Daoy (cell line): ENCODE measurements at regions not wholly inside any gene's neighbourhood (a gene's known extent, or its start where the extent isn't known, plus 50 kb on each side); places are given as distances from the start of the nearest gene placed in this dataset.

Experiments
- DNase-seq: peaks from one replicate; pipeline ENCODE4 v3.0.0-alpha.2; 2015; ENCODE audit warnings: low read depth

GRCh38 chr4:27836523-27836922 is 975.9 kb downstream of the STIM2 start:
- DNase-seq: no peak

DNA sequence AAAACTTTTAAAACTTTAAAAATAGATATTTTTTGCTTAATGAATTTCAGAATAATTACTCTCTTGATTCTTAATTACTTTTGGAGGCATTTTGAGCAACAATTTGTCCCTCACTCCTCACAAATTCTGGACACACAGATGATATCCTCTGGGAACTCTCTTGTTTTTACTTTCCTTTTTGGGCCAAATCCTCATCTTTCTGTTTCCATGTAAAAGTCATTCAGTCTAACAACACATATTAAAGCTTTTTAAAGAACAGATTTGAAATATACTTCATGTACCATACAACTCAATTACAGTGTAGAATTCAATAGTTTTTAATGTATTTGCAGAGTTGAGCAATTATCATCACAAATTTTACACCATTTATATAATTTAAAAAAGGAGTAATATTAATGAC is 983.1 kb downstream of the STIM2 start:
- no peak for DNase-seq

DNA sequence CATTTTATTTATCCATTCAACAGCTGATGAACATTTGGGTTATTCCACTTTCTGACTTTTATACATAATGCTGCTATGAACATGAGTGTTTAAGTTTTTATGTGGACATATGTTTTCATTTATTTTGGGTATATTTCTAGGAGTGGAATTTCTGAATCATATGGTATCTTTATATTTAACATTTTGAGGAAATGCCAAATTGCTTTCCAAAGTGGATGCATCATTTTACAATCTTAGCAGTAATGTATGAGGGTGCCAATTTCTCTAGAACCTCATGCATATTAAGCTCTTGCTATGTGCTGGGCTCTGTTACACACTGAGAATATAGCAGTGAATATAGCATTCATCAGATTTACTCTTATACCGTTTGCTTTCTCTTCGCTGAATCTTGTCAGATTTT is 983.7 kb downstream of the STIM2 start:
- no peak for DNase-seq

GRCh38 chr4:27846951-27847350 is 986.3 kb downstream of the STIM2 start:
- no peak for DNase-seq

GRCh38 chr4:27861381-27861787 is 1000.7 kb downstream of the STIM2 start:
- no peak for DNase-seq

GRCh38 chr4:27861802-27862201 is 1001.2 kb downstream of the STIM2 start:
- DNase-seq: no peak

DNA sequence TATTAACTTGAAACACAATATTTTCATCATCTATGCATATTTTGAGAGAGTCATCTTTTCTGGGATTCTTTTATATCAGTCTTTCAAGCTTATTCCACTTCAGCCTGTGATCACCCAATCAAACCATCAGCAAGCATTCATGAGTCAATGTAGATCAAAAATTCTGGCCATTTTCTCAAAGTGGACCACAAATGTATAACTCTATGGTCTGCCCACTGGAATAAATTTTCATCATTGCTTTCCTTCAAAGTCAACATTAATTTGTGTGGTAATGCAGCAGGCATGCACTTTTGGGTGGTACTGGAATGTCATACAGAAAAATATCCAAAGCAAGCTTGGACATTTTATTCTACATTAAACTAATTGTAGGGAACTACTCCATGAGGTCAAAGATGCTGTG is 1013.0 kb downstream of the STIM2 start:
- no peak for DNase-seq

GRCh38 chr4:27881705-27882104 is 1021.1 kb downstream of the STIM2 start:
- no peak for DNase-seq

- DNase-seq: no peak
Measured at GRCh38 chr4:27886120-27886519, 1025.5 kb downstream of the STIM2 start.

DNA sequence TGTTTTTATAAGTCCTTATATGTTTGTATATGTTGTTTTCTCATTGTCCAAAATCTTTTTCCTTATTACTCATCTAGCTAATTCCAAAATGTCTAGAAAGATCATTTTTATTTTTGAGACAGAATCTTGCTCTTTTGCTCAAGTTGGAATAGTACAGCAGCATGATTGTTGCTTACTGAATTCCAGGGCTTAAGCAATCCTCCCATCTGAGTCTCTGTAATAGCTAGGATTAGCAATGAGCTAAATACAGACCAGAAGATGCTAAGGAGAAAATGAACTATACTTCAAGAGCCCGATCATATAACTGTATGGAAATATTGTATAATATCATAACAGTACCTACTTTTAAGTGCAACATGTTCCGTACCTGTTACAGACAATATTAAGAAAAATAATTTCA is 1027.0 kb downstream of the STIM2 start:
- no peak for DNase-seq

DNA sequence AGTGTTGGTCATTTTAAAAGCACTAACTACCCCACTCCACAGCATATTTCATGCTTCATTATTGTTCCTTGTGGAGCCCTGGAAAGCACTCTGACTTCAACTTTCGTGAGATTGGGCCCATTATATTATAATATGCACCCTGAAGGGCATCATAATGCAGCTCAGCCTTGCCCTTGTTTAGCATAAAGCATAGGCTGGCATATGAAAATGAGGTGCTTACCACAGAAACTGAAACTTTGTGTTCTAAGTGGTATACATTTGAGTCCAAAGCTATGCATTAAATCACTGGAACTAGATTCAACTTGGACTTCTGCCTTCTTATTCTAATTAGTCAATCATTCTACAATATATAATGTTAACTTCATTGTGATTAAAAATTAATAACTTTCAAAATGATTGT is 1027.9 kb downstream of the STIM2 start:
- no peak for DNase-seq

GRCh38 chr4:27894951-27895350 is 1034.3 kb downstream of the STIM2 start:
- DNase-seq: no peak

DNA sequence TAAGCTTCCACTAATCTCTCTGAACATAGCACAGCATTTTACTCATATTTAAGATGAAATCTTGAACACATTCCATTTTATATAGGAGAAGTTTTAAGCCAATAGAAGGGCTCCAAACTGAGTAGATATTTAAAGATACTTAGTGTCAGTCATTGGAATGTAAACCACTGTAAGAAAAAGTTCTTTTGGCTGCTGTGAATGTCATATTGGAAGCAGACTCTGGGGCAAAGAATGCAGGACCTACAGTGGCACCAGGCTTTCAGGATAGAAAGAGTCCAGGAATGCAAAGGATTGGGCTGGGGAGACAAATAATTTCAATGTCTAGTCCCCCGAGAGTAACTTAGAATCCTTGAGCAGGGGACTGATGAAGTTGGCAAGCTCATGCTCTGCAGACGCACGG is 1047.7 kb downstream of the STIM2 start:
- DNase-seq: no peak

DNA sequence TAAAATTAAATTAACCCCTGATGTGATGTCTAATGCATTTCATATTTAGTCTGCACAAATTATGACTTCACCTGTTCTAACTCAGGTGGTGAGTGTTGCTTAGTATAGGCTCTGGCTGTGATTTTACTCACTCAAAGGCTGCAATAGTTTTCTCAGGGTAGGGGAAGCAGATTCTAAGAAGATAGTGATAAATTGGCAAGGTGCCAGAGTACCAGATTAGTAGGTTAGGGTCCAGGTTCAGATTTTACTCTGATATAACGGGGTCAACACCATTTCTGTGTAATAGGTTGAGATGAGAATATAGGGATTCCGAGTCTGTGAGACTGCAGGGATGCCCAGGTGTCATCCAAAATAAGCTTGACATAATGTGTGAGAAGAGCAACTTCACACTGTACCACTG is 1049.6 kb downstream of the STIM2 start:
- no peak for DNase-seq

- DNase-seq: no peak
Measured at GRCh38 chr4:27911047-27911446, 1050.4 kb downstream of the STIM2 start.

GRCh38 chr4:27913738-27914137 is 1053.1 kb downstream of the STIM2 start:
- DNase-seq: no peak

DNA sequence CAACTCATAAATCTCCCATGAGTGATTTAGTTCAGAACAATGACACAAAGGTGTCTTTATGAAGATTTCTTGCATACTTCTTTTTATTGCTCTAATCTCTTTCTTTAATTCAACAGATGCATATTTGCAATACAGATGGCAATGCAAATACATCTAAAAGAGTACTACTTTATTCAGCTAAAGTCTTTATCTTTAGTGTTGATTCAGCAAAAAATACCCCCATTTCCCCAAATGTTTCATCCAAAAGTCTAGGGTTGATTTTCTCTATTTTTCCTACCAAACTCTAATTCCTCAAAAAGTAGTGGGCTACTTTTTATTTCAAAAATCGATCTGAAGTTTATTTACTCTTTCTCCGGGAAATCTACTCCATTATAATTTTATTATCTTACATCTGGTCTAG is 1055.2 kb downstream of the STIM2 start:
- no peak for DNase-seq

DNA sequence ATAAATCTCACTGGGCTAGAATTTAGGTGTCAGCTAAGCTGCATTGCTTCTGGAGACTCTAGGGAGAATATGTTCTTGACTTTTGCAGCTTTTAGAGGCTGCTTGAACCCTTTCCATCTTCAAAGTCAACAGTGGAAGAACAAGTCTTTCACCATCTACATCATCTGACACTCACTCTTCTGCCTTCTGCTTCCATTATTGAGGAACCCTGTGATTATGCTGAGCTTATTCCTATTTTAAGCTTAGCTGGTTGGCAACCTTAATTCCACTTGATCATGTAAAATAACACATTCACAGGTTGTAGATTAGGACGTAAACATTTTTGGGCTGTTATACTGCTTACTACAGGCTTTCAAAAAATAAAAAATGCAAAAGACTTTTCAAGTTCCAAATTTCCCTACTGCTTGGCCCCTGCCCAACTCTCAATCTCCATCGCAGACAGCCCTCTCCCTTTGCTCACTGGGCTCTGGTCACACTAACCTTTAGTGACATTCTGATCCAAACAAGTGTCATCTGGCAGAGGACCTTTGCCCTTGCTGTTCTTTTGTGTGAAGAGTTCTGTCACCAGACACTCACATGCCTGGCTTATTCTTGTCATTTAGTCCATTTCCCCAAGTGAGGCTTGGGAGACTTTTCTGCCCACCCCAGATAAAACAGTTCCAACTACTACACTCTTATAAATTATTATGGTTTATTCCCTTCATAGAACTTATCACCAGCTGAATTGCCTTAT is 1056.0 kb downstream of the STIM2 start:
- DNase-seq: no peak

DNA sequence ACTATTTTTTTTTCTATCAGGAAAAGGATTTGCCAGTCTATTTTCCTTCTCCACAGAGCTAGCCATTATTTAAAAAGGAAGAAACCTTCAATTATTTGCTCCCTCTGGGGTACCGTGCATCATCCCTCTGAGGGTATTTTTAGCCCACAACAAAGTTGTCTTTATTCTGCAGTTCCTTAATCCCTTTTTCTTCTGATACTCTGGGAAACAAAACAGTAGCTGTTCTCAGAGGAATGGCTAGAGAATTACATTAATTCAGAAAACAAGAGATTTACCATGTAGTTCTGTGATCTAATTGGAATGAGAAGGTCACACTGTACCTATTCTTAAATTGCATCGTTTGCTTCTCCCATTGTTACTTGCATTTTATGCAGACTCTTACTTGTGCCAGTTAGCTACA is 1056.7 kb downstream of the STIM2 start:
- DNase-seq: no peak

DNA sequence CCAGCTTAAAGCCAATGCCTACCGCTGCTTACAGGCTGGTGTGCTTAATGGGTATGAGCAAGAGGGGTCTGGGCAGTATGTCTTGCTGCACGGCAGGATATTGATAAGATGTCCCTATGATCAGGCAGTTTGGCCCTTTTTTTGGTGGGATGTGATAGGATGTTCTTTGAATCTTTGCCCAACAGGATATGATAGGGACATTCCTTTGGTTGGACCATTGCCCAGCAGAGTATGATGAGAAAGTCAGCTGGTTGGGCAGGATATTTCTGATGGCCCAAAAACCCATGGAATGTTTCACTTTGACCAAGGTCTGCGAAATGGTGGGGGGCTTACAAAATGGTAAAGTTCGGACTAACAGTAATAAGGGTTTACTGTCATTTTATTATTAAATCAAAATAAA is 1060.6 kb downstream of the STIM2 start:
- no peak for DNase-seq

- DNase-seq: no peak
Measured at GRCh38 chr4:27928761-27929540, 1068.3 kb downstream of the STIM2 start.

- no peak for DNase-seq
Measured at GRCh38 chr4:27930291-27930690, 1069.7 kb downstream of the STIM2 start.

DNA sequence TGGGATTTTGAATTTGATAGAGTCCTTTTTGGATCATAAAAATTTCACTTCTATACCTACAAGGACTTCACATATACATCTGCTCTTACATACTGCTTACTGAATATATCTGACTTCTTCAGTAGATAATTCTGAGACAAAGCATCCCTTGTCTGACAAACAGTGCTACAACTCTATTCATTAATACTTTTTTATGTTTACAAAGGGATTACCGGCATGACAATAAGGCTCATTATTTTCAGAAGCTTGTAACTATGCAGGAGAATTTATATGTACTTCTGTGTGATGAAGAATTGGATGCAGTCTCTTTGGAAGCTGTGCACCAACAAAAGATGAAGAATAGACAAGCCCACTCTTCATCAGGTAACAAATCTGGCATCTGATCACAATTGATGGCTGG is 1070.3 kb downstream of the STIM2 start:
- DNase-seq: no peak

DNA sequence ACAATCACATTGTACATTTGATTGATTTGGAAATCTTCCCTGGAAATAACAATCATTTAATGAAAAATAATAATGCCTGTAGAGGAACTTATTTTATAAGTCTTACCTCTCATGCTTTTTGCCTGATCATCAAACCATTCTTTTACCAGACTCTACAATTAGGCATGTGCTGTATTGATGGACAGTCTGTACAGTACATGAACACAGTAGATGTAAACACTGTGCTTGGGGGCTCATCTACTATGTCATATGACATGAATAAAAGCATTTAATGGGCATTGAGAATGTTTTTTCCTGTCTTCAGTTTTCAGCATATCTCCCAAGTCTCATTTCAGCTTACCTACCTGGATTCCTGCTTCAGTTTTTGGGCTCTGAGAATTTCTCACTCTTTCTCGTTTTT is 1070.9 kb downstream of the STIM2 start:
- no peak for DNase-seq
